ENCODE measurements at regions not wholly inside any gene's neighbourhood (a gene's known extent, or its start where the extent isn't known, plus 50 kb on each side); places are given as distances from the start of the nearest gene placed in this dataset.
"Not testable (repeated sequence)": the region's sequence is repeated elsewhere in the genome, so short reads cannot be mapped to it uniquely, and the experiment has no call there.

DNA sequence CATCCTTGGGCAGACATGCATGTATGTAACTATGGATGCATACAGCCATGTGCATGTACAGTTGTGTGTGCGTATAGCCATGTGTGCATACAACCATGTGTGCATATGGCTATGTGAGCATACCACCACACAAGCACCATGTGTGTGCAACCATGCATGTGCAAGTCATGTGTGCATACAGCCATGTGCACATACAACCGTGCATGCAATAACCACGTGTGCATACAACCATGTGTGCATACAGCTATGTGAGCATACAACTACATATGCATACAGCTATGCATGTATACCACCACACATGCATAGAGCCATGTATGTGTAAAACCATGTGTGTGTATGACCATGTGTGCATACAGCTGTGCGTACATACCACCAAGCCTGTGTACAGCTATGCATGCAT is 185.7 kb downstream of the BANP start:
- not testable (repeated sequence) for H3K27ac ChIP-seq (ENCODE audit: low read depth, low read length); H3K4me1 ChIP-seq (ENCODE audit: control insufficient read depth, insufficient read depth, low read length, unreplicated experiment); H3K27me3 ChIP-seq (ENCODE audit: insufficient read depth, low read length); H2AFZ ChIP-seq (ENCODE audit: low read length, unreplicated experiment); H3K36me3 ChIP-seq (ENCODE audit: insufficient read depth, low read length); H3K79me2 ChIP-seq (ENCODE audit: control insufficient read depth, insufficient read depth, low read length, unreplicated experiment); H3K4me3 ChIP-seq (ENCODE audit: low read depth, low read length)

DNA sequence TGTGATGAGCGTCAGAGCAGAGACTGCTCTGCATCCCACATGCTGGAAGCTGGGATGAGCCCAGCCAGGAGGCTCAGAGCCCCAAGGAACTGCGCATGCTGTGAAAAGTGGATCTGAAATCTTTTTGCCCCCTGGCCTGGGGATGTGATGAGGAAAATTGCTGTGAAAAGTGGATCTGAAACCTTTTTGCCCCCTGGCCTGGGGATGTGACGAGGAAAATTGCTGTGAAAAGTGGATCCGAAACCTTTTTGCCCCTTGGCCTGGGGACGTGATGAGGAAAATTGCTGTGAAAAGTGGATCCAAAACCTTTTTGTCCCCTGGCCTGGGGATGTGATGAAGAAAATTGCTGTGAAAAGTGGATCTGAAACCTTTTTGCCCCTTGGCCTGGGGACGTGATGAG is 187.9 kb downstream of the BANP start:
- not testable (repeated sequence) for H3K79me2 ChIP-seq (ENCODE audit: control insufficient read depth, insufficient read depth, low read length, unreplicated experiment); H3K27me3 ChIP-seq (ENCODE audit: insufficient read depth, low read length); H2AFZ ChIP-seq (ENCODE audit: low read length, unreplicated experiment); H3K36me3 ChIP-seq (ENCODE audit: insufficient read depth, low read length); H3K4me3 ChIP-seq (ENCODE audit: low read depth, low read length); H3K4me1 ChIP-seq (ENCODE audit: control insufficient read depth, insufficient read depth, low read length, unreplicated experiment); H3K27ac ChIP-seq (ENCODE audit: low read depth, low read length)

DNA sequence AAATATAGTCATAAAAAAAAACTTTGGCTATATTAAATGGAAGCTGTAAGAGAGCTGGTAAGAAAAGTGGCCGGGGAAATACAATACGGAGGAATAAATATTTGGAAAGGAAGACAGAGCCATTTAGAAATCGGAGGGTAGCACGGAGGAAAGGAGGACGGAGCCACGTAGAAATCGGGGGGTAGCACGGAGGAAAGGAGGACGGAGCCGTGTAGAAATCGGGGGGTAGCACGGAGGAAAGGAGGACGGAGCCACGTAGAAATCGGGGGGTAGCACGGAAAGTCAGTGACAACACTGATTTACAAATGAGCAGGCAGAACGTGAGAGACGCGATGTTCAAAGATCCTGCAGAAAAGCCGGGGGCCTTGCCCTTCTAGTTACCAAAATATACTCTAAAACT is 189.0 kb downstream of the BANP start:
- H3K27me3 ChIP-seq (ENCODE audit: insufficient read depth, low read length); H3K4me3 ChIP-seq (ENCODE audit: low read depth, low read length); H3K79me2 ChIP-seq (ENCODE audit: control insufficient read depth, insufficient read depth, low read length, unreplicated experiment); H3K36me3 ChIP-seq (ENCODE audit: insufficient read depth, low read length); H3K4me1 ChIP-seq (ENCODE audit: control insufficient read depth, insufficient read depth, low read length, unreplicated experiment); H3K27ac ChIP-seq (ENCODE audit: low read depth, low read length); H2AFZ ChIP-seq (ENCODE audit: low read length, unreplicated experiment): not testable (repeated sequence)

DNA sequence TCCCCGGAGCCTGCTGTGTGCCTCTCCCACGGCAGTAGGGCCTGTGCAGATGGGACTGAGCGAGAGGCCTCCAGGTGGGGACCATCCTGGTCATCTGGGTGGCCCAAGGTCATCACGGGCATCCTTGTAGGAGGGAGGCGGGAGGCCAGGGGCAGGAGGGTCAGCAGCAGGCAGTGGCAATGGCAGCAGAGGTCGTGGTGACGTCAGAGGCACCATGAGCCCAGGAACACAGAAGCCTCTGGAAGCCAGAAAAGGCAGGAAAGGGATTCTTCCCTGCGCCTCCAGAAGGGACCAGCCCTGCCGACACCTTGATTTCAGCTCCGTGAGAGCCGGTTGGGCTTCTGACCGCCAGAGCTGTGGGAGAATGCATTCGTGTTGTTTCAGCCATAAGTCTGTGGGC is 190.3 kb downstream of the BANP start:
- no peaks in the 10 kb centered on the region for H3K36me3 ChIP-seq (ENCODE audit: insufficient read depth, low read length)
- no peak overlapping the region for H3K27ac ChIP-seq (ENCODE audit: low read depth, low read length)
- H3K79me2 ChIP-seq (ENCODE audit: control insufficient read depth, insufficient read depth, low read length, unreplicated experiment): no peaks in the 10 kb centered on the region
- no peak overlapping the region for H3K4me3 ChIP-seq (ENCODE audit: low read depth, low read length)
- no peak overlapping the region for H2AFZ ChIP-seq (ENCODE audit: low read length, unreplicated experiment)
- H3K27me3 ChIP-seq (ENCODE audit: insufficient read depth, low read length): no peaks in the 10 kb centered on the region
- no peaks in the 10 kb centered on the region for H3K4me1 ChIP-seq (ENCODE audit: control insufficient read depth, insufficient read depth, low read length, unreplicated experiment)

DNA sequence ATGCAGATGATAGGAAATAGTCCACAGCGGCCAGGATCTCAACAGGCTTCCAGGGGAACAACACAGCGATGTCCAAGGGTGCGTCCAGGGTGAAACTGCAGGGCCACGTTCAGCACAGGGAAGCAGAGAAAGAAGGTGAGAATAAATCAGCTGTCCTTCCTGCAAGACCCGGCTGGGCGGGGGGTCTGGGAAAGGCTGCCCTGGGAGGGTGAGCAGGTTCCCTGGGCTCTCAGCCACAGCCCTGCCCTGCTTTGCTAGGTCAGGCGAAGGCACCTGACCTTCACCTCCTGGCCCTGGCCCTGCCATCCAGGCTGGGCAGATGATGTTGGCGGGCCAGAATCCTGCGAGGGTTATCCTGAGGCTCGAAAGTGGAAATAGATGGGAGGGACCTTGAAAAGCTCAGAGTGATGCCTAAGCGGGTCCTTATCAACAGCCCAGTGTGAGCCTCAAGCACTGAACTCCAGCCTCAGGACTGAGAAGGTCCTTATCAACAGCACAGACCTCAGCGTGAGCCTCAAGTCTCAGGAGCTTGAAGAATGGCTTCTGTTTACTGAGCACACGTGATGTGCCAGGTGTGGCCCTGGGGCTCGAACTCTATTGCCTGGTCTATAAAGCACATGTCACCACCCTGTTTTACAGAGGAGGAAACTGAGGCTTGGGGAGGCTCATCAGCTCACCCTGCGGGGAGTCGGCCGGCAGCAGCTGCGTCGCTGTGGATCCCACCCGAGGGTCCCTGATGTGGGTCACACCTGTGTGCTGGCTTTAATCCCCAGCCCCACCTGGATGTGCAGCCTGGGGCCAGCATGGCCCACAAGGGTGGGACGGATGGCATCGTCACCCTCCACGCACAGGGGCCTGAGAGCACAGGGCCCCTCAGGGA is 191.1 kb downstream of the BANP start:
- H3K4me3 ChIP-seq (ENCODE audit: low read depth, low read length); H3K4me1 ChIP-seq (ENCODE audit: control insufficient read depth, insufficient read depth, low read length, unreplicated experiment); H3K79me2 ChIP-seq (ENCODE audit: control insufficient read depth, insufficient read depth, low read length, unreplicated experiment); H3K27me3 ChIP-seq (ENCODE audit: insufficient read depth, low read length); H3K27ac ChIP-seq (ENCODE audit: low read depth, low read length); H3K36me3 ChIP-seq (ENCODE audit: insufficient read depth, low read length); H2AFZ ChIP-seq (ENCODE audit: low read length, unreplicated experiment): not testable (repeated sequence)

DNA sequence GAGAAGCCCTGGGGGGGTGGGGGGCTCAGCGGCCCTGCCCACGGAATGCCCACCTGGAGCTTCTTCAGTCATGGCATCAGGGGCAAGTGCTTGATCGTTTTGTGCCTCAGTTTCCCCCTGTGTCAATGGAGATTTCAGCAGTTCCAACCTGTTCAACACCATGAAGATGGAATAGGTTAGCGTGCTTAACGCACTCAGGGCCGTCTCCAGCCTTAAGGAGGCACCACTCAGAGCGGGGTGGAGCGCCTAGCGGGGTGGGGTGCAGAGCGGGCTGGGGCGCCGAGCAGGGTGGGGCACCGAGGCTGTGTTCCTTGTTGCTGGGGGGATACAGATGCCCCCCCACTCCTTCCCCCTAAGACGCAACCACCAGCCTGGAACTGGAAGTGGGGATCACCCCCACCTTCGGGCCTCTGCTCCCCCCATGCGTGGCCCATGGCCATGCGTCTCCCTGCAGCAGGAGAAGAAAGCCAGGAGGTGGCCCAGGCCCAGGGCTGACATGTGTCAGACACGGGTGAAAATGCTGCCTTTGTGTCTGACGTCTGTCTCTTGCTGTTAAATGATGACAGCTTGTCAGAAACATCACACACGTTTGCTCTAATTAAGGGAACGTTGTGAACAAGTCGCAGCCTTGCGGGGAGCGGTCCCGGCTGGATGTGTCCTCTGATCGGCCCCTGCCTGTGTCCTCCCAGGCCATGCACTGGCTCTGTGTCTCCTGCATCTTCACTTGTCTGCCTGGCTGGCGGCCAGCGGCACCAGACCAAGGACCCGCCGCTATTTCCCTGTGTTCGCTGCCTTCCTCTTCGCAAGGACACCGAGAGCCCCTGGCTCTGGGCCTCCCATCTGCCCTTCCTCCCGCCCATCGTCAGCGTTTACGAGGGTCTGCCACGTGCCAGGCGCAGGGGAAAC is 192.1 kb downstream of the BANP start:
- not testable (repeated sequence) for H3K4me1 ChIP-seq (ENCODE audit: control insufficient read depth, insufficient read depth, low read length, unreplicated experiment); H2AFZ ChIP-seq (ENCODE audit: low read length, unreplicated experiment); H3K27ac ChIP-seq (ENCODE audit: low read depth, low read length); H3K79me2 ChIP-seq (ENCODE audit: control insufficient read depth, insufficient read depth, low read length, unreplicated experiment); H3K27me3 ChIP-seq (ENCODE audit: insufficient read depth, low read length); H3K36me3 ChIP-seq (ENCODE audit: insufficient read depth, low read length); H3K4me3 ChIP-seq (ENCODE audit: low read depth, low read length)

DNA sequence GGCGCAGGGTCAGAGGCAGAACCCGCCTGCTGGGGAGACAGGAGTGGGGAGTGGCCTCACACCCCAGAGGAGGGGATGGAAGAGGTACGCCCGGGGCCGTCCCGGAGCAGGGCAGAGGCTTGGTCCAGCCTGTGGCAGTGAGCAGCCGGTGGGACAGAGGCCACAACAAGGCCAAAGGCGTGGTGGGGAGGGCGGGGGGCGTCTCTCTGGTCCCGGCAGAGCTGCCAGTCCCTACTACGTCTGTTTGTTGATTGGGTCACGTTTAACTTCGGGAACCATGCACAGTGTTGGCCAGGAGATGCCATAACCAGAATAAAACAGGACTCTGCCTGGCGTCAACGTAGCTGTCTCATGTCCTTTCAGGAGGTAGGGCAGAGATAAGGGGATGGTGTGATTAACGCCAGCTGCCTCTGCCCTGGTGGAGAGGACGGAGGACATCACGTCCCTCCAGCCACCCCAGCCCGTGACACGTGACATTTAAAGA is 192.8 kb downstream of the BANP start:
- Histone ChIP-seq H3K79me2 (ENCODE audit: control insufficient read depth, insufficient read depth, low read length, unreplicated experiment) (no peaks in the 10 kb centered on the region), H3K27ac (ENCODE audit: low read depth, low read length) (no peak overlapping the region), H3K36me3 (ENCODE audit: insufficient read depth, low read length) (no peaks in the 10 kb centered on the region), H3K4me3 (ENCODE audit: low read depth, low read length) (no peak overlapping the region), H3K27me3 (ENCODE audit: insufficient read depth, low read length) (no peaks in the 10 kb centered on the region), H2AFZ (ENCODE audit: low read length, unreplicated experiment) (no peak overlapping the region), H3K4me1 (ENCODE audit: control insufficient read depth, insufficient read depth, low read length, unreplicated experiment) (no peaks in the 10 kb centered on the region)

DNA sequence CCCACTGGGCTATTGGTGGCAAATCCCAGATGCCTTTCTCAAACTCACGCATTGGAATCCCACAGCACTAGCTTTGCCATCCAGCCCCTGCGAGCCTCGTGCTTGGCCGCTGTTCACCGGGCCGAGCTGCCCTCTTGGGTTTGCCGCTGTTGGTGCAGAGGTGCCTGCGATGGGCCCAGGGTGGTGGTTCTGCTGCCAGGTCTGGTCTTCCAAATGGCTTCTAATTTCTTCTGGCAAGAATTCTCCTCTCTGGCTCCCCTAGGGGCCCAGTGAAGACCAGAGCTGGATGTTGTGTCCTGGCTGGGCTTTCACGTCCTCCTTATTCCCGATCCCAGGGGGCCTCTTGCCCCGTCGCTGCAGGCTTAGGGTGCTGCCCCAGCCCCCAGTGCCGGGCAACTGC is 194.1 kb downstream of the BANP start:
- not testable (repeated sequence) for H3K27ac ChIP-seq (ENCODE audit: low read depth, low read length); H3K4me3 ChIP-seq (ENCODE audit: low read depth, low read length)

DNA sequence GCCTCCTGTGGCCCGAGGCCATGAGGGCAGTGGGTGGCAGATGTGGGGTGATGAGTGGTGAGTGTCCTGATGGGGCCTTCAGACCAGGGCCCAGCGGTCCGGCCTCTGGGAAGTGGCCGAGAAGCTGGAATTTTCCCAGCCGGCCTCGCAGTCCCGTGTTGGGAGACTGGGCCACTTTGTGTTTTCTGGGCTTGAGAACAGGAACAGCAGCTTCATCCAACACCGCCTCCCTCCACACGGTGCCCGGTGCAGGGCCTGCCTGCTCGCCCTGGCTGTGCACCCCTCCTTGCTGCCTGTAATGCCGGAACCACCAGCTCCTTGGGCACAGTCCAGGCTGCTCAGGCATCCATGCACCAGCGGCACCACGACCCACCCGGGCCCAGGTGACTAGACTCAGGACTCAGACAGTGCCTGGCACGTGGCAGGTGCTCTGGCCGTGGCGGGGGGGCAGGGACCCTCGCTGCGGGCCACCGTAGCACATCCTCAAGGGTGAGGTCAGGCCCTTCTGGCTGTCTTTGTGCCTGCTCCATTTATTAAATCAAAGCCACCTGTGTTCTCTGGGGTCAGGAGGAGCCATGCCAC is 194.7 kb downstream of the BANP start:
- H2AFZ ChIP-seq (ENCODE audit: low read length, unreplicated experiment); H3K4me3 ChIP-seq (ENCODE audit: low read depth, low read length); H3K36me3 ChIP-seq (ENCODE audit: insufficient read depth, low read length); H3K79me2 ChIP-seq (ENCODE audit: control insufficient read depth, insufficient read depth, low read length, unreplicated experiment); H3K27ac ChIP-seq (ENCODE audit: low read depth, low read length); H3K4me1 ChIP-seq (ENCODE audit: control insufficient read depth, insufficient read depth, low read length, unreplicated experiment); H3K27me3 ChIP-seq (ENCODE audit: insufficient read depth, low read length): not testable (repeated sequence)

More for the DNA sequence above, 194.1 kb downstream of the BANP start:
- H3K36me3 ChIP-seq (ENCODE audit: insufficient read depth, low read length); H3K79me2 ChIP-seq (ENCODE audit: control insufficient read depth, insufficient read depth, low read length, unreplicated experiment); H3K4me1 ChIP-seq (ENCODE audit: control insufficient read depth, insufficient read depth, low read length, unreplicated experiment); H3K27me3 ChIP-seq (ENCODE audit: insufficient read depth, low read length); H2AFZ ChIP-seq (ENCODE audit: low read length, unreplicated experiment): not testable (repeated sequence)

DNA sequence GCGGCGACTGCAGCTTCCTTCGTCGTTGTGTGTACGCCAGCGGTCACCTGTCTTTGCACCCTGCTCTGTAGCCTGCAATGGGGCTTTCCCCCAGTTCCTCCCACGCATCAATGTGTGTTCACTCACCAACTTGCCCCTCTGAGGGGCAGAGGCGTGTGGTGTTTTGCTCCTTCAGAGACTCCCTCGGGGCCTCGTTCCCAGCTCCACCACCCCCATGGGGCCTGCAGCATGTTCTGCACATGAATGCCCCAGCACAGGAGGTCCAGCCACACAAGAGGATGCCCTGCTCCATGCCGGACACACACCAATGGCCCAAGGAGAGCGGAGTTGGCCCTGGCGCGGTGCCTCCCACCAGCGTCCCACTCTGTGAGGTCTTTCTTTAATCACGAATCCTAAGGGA is 196.8 kb downstream of the BANP start:
- H3K79me2 ChIP-seq (ENCODE audit: control insufficient read depth, insufficient read depth, low read length, unreplicated experiment); H3K4me3 ChIP-seq (ENCODE audit: low read depth, low read length); H3K4me1 ChIP-seq (ENCODE audit: control insufficient read depth, insufficient read depth, low read length, unreplicated experiment); H3K27ac ChIP-seq (ENCODE audit: low read depth, low read length); H2AFZ ChIP-seq (ENCODE audit: low read length, unreplicated experiment); H3K27me3 ChIP-seq (ENCODE audit: insufficient read depth, low read length); H3K36me3 ChIP-seq (ENCODE audit: insufficient read depth, low read length): not testable (repeated sequence)
